ENCODE measurements at regions not wholly inside any gene's neighbourhood (a gene's known extent, or its start where the extent isn't known, plus 50 kb on each side); places are given as distances from the start of the nearest gene placed in this dataset.

DNA sequence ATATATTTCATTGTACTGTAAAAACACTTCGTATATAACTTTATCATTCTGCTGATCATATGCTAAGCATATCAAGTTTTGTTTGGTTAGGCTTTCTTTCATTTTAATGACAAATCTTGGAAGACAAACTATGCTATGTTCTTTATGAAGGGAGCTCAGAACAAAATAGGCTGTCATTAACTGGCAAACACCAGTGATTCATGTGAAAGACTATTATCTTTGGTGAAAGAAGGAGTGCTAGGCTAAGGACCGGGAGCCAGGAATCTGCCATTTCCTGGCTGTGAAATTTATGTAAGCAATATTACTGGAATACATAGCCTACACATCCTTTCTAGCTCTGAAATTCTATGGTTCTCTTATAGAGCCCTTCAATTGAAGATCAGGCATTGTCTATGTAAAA is 136.2 kb upstream of the CCN2 start:
- Histone ChIP-seq H3K4me1 (ENCODE audit: low read length) (peaks cover 15% of the 10 kb centered on the region; the same call in 1 of the 2 replicates), H3F3A (ENCODE audit: insufficient read depth, low read length) (peaks cover 3% of the 10 kb centered on the region; the same call in 1 of the 2 replicates), H3K79me2 (ENCODE audit: low read length) (no peaks in the 10 kb centered on the region), H3K4me2 (ENCODE audit: low read depth, low read length) (no peak overlapping the region), H3K36me3 (replicated peaks; ENCODE audit: insufficient read depth, low read length) (no peaks in the 10 kb centered on the region), H3K4me3 (ENCODE audit: low read length) (no peak overlapping the region), H3K9ac (ENCODE audit: low read length) (no peak overlapping the region), H3K9me3 (replicated peaks; ENCODE audit: insufficient read depth, low read length) (no peaks in the 10 kb centered on the region), H4K20me1 (ENCODE audit: insufficient read depth, low read length) (no peaks in the 10 kb centered on the region), H3K9me2 (replicated peaks; ENCODE audit: insufficient read depth, low read length) (no peaks in the 10 kb centered on the region), H2AFZ (ENCODE audit: low read length) (no peak overlapping the region), H3K27me3 (replicated peaks; ENCODE audit: insufficient read depth, low read length) (no peaks in the 10 kb centered on the region), H3K27ac (ENCODE audit: low read length) (no peak overlapping the region)
- DNase-seq = no peak
- no peak for TF ChIP-seq EZH2 (optimal IDR thresholded peaks at IDR 0.05; ENCODE audit: low read depth, low read length)
- TF ChIP-seq, protein P1, sequence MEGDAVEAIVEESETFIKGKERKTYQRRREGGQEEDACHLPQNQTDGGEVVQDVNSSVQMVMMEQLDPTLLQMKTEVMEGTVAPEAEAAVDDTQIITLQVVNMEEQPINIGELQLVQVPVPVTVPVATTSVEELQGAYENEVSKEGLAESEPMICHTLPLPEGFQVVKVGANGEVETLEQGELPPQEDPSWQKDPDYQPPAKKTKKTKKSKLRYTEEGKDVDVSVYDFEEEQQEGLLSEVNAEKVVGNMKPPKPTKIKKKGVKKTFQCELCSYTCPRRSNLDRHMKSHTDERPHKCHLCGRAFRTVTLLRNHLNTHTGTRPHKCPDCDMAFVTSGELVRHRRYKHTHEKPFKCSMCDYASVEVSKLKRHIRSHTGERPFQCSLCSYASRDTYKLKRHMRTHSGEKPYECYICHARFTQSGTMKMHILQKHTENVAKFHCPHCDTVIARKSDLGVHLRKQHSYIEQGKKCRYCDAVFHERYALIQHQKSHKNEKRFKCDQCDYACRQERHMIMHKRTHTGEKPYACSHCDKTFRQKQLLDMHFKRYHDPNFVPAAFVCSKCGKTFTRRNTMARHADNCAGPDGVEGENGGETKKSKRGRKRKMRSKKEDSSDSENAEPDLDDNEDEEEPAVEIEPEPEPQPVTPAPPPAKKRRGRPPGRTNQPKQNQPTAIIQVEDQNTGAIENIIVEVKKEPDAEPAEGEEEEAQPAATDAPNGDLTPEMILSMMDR (IDR thresholded peaks at IDR 0.05; ENCODE audit: low read length) = no peak
- no peak for TF ChIP-seq EZH2phosphoT487 (IDR thresholded peaks at IDR 0.05; ENCODE audit: low read length)

GRCh38 chr6:132085731-132086130 is 134.6 kb upstream of the CCN2 start:
- Histone ChIP-seq H3K27ac (ENCODE audit: low read length) (peak overlapping the region; percentile 50; the same call in 1 of the 2 replicates), H3K4me2 (ENCODE audit: low read depth, low read length) (peak overlapping the region; percentile 58), H3F3A (ENCODE audit: insufficient read depth, low read length) (peaks cover 3% of the 10 kb centered on the region; the same call in 1 of the 2 replicates), H3K9me3 (replicated peaks; ENCODE audit: insufficient read depth, low read length) (no peaks in the 10 kb centered on the region), H4K20me1 (ENCODE audit: insufficient read depth, low read length) (no peaks in the 10 kb centered on the region), H3K36me3 (replicated peaks; ENCODE audit: insufficient read depth, low read length) (no peaks in the 10 kb centered on the region), H3K4me3 (ENCODE audit: low read length) (peak overlapping the region; percentile 35), H3K79me2 (ENCODE audit: low read length) (no peaks in the 10 kb centered on the region), H3K9me2 (replicated peaks; ENCODE audit: insufficient read depth, low read length) (no peaks in the 10 kb centered on the region), H2AFZ (ENCODE audit: low read length) (peak overlapping the region; percentile 69), H3K4me1 (ENCODE audit: low read length) (peaks cover 15% of the 10 kb centered on the region; the same call in 1 of the 2 replicates), H3K9ac (ENCODE audit: low read length) (no peak overlapping the region), H3K27me3 (replicated peaks; ENCODE audit: insufficient read depth, low read length) (no peaks in the 10 kb centered on the region)
- no peak for DNase-seq
- TF ChIP-seq, protein P1 (IDR thresholded peaks at IDR 0.05; ENCODE audit: low read length) = no peak
- no peak for TF ChIP-seq EZH2 (optimal IDR thresholded peaks at IDR 0.05; ENCODE audit: low read depth, low read length)
- TF ChIP-seq EZH2phosphoT487 (IDR thresholded peaks at IDR 0.05; ENCODE audit: low read length) = no peak

DNA sequence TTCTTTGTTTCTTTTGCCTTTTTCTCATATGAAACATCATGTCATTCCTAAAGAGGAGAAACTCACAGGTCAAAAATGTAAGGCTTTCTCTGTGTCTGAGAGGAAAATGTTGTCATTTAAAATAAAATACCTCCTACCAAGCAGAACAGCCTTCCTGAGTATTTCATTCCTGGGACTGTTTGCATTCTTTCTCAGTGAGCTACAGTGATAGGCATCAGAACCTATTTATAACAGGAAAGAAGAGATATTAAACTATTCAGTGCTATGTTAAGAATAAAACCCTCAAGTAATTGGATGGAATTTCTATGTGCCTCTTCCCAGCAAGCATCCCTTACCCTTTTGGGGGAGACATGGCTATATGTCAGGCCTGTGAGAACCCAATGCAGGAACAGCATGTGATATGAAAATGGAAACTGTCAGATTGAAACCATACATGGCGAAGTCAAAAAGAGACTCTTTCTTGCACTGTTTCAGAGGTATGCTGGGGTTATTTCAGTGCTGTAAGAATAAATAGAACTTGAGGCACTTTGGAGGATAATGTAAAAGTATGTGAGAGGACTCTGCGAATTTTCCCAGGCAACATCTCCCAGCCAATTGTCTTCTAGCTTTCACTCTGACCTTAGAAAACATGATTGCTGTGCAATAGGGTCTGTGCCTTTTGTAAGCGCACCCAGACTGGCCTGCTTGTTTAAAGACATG is 133.8 kb upstream of the CCN2 start:
- Histone ChIP-seq H3K4me1 (ENCODE audit: low read length) (peaks cover 15% of the 10 kb centered on the region; the same call in 1 of the 2 replicates), H3K79me2 (ENCODE audit: low read length) (no peaks in the 10 kb centered on the region), H3K4me3 (ENCODE audit: low read length) (peak overlapping the region; percentile 35), H3K9me2 (replicated peaks; ENCODE audit: insufficient read depth, low read length) (no peaks in the 10 kb centered on the region), H3K27me3 (replicated peaks; ENCODE audit: insufficient read depth, low read length) (no peaks in the 10 kb centered on the region), H3K27ac (ENCODE audit: low read length) (peak overlapping the region; percentile 50; the same call in 1 of the 2 replicates), H4K20me1 (ENCODE audit: insufficient read depth, low read length) (no peaks in the 10 kb centered on the region), H2AFZ (ENCODE audit: low read length) (peak overlapping the region; percentile 69), H3K36me3 (replicated peaks; ENCODE audit: insufficient read depth, low read length) (no peaks in the 10 kb centered on the region), H3F3A (ENCODE audit: insufficient read depth, low read length) (peaks cover 3% of the 10 kb centered on the region; the same call in 1 of the 2 replicates), H3K9ac (ENCODE audit: low read length) (no peak overlapping the region), H3K9me3 (replicated peaks; ENCODE audit: insufficient read depth, low read length) (no peaks in the 10 kb centered on the region), H3K4me2 (ENCODE audit: low read depth, low read length) (peak overlapping the region; percentile 58)
- DNase-seq = peak; percentile 34
- TF ChIP-seq, protein P1 (IDR thresholded peaks at IDR 0.05; ENCODE audit: low read length) = no peak
- TF ChIP-seq EZH2phosphoT487 (IDR thresholded peaks at IDR 0.05; ENCODE audit: low read length) = no peak
- no peak for TF ChIP-seq EZH2 (optimal IDR thresholded peaks at IDR 0.05; ENCODE audit: low read depth, low read length)

All from MM.1S (cell line).